Hematopoietic multipotent progenitor cell treated with erythropoietin and hydrocortisone succinate and interleukin-3 and kit ligand, for 15 days (in vitro differentiated cells): ENCODE measurements at regions not wholly inside any gene's neighbourhood (a gene's known extent, or its start where the extent isn't known, plus 50 kb on each side); places are given as distances from the start of the nearest gene placed in this dataset.

ENCODE experiments used
- DNase-seq: peaks from one replicate; pipeline ENCODE4 v3.0.0-alpha.2; 2015; ENCODE audit warnings: low spot score

DNA sequence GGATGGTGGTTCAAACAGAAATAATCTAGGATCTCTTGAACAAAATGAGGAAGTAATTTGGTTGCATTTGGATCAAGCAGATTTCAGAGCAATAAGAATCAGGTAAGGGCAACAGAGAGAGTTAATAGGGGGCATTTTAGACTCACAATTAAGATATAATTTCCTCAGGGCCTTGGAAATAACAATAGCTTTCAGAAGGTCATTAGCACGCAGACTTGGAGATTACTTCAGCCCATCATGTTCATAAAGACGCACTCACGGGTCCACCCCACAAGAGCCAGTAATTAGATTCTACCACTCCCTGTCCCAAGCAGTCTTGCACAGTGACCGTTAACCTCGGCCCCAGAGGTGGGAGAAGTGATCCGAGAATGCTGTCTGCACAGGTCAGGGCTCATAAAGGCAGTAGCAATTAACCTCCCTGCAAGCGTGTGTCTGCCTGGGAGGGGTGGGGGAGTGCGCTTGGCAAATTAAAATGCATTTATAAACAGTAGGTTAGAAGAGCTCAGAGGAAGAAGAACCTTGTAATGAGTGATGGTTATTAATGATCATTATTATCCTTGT, 125.7 kb upstream of the CCDC196 start:
- DNase-seq = no peak

DNA sequence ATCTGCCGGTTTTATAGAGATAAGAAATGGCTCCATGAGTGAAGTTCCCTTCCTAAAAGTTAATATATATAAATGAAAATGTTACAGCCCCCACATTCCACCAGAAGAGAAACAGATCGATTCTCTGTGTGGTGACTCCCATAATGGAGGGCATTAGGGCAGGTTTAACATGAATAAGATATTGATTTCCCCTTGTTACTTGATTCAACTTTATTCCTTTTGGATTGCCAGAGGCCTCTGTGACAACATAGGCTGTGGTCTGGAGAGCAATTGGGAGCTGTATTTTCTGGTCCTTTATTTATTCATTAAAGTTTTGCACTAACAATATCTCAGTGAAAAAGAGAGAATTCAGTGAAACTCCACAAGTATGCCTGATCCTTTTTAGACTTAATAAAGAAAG, 125.2 kb upstream of the CCDC196 start:
- no peak for DNase-seq

DNA sequence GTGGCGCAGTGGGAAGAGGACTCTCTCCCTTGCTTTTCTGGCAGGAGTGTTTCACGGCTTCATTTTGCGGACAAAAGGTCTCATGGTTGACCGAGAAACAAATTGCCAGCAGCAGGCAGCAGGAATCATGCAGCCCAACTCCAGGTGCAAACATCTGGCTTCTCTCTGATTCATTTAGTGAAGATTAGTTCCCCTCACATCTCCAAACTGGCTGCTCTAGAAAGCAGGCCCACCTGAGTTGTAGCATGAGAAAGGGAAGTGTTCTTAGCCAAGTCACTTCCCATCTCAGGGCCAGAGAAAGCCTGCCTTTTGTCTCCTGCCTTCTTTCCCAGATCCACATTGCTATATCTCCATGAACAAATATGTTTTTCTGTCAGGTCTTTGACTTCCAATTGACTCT, 120.8 kb upstream of the CCDC196 start:
- no peak for DNase-seq

DNA sequence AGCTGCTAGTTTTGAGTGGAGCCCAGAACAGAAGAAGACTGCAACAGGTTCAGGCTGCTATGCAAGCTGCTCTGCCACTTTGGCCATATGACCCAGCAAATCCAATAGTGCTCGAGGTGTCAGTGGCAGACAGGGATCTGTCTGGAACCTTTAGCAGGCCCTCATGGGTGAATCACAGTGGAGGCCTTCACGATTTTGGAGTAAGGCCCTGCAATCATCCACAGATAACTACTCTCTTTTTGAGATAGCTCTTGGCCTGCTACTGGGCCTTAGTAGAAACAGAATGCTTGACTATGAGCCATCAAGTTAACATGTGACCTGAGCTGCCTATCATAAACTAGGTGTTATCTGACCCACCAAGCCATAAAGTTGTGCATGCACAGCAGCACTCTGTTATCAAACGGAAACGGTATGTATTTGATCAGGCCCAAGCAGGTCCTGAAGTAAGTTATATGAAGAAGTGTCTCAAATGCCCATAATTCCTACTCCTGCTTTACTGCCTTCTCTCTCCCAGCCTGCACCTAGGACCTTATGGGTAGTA, 116.9 kb upstream of the CCDC196 start:
- DNase-seq = no peak

DNA sequence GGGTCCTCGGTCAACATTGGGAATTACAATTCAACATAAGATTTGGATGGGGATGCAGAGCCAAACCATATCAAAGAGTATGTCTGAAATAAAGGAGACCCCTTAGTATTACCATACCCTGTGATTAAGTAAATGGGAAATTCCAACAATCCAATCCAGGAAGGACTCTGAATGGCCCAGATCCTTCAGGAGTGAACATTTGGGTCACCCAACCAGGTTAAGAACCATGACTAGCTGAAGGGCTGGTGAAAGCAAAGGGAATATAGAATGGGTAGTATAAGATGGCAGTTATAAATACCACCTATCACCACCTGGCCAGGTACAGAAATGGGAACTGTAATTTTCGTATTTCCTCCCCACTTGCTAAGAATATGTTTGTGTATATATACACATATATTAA, 114.4 kb upstream of the CCDC196 start:
- DNase-seq = no peak

DNA sequence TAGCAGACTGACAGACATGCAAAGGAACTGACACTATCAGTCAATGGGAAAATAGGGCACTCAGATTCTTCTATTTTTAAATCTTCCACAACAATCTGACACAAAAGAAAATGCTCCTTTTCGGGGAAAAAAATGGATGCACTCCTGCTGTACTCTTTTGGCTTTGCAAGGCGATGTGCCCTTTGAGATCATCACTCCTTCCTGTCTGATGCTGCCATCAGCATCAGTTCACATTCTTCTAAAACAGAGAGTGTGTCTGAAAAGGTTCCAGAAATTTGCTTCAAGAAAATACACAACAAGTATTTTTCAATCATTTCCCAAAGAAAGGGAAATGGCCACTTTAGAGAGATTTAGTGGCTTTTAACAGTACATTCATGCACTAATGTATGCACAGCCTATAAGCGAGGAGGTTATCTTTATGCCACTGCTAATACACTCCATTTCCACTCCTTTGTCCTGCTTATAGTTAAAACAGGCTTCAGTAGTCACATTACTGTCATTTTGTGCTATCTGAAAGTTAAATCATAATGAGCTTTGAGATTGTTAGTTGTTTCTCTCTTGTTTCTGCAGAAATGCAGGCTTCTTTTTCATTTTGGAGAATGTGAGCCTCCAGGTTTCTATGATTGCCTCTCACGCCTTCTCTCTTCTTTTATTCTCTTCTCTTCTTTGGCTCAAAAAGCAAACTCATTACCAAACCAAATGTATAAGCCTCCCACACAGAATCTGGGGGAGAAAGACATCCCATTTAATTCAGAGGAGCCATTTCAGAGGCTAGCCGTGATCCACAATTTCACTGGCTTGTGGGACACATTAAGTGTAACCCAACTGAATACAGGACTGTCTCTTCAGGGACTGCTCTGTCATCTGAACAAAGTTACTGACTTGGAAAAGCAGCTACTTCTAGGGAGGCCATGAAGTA, 110.9 kb upstream of the CCDC196 start:
- no peak for DNase-seq

DNA sequence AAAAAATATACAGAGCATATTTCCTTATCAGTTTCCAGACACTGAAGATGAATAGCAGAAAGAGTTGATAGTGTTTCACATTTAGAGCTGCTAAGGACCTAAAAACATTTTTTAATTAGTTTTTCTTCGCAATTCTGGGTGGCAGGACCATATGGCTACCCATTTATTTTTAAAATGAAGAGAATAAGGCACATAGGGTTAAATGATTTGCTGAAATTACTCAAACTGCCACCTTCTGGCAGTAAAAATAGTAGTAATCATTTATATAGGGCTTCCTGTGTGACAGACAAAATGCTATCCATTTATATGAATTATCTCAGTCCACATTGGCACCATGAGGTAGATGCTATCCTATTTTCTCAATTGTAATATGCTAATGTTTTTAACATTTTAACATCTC, 108.6 kb upstream of the CCDC196 start:
- no peak for DNase-seq

DNA sequence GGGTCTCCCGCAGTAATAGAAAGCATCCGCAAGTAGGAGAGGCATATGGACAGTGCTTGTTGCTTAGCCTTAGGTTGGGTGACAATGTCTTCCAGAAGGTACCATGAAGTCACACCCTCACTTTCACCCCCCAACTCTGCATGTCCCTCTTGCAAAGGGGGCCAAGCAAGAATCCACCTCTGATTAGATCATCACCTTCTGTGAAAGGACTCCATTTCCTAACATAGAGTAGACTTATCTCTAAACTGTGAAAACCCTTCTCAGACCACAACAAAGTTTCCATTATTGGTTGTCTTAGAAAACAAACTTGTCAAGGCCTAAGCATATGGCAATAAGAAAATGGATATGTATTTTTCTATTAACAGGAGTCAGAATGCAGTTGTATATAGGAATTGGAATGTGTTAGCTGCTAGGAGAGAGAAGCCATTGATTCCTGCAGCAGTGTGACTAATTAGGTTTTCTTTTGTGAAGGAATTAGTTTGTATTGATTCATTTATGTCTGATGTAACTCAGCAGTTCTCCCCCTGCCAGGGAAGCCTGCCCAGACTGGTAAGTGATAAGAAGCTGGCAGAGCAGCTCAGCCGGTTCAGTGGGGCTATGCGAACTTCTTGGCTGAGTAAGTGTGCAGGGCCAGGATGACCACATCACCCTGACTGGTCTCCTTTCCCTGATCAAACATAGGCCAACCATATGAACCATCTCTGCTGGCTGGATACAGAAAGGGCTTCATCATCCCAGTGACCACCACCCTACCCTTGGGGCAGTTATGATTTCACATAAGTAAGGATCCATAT, 107.3 kb upstream of the CCDC196 start:
- no peak for DNase-seq

DNA sequence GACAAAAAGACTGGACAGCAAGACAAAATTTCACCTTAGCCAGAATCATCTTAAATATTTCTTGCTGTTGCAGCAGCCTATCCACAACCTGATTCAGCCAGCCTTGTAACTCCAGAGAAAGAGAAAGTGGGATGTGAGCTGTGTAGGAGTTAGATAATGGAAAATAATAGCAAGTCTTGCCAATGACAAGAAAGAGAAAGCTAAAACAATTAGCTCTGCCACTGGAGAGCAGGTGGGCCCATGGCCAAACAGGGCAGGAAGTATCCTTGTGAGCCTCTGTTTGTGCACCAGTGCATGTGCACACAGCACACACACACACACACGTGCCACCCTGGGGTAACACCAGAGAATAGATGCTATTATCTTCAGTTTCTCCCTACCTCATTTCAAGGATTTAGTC, 106.0 kb upstream of the CCDC196 start:
- no peak for DNase-seq

DNA sequence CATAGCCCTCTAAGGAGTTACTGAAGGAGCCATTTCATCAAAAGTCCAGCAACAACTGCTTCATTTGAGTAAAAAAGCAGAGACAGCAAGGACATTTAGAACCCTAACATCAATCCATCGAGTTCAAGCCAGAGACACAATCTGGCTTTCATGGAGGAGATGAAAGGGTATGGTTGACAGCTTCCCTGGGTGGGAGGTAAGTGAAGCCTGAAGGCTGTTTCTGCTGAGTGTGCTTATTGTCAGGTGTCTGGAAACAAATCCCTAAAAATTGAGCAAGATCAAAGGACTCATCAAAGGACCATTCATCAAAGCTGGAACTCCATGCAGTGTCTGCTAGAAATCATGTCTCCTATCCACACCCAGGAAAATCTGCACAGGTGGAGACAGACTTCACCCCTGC, 104.4 kb upstream of the CCDC196 start:
- DNase-seq = no peak

DNA sequence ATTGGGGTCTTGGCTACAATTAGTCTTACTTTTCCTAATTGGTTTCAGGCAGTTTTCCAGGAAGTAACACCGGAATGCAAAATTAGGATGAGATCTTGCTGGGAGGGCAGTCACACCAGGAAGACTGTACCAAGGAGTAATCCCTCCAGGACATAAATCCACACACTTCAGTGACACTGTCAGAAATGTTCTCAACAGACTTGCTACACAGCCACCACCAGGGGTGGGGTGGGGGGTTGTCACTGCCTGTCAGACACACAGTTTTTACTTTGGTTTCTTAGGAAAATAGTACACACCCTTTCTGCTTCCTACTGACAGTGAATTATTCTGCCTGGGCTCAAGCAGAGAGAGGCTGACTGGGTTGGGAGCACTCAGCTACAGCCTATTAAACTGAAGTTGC, 102.9 kb upstream of the CCDC196 start:
- no peak for DNase-seq

DNA sequence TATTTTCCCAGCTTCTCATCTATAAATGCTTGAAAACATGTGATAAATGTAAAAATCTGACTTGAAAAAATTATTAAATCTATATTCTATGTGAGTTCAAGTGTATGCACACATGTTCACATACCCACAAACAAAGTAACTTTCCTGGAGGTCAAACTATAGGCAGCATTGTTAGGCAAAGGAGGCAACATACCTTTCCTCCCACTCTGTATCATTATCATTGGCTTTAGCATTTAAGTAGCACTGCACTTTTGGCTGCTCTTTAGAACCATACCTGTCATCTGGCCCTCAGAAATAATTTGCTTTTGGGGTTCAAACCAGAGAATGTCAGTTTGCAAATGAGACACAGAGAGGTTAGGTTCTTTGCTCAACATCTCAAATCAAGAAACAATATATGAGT, 102.4 kb upstream of the CCDC196 start:
- no peak for DNase-seq

DNA sequence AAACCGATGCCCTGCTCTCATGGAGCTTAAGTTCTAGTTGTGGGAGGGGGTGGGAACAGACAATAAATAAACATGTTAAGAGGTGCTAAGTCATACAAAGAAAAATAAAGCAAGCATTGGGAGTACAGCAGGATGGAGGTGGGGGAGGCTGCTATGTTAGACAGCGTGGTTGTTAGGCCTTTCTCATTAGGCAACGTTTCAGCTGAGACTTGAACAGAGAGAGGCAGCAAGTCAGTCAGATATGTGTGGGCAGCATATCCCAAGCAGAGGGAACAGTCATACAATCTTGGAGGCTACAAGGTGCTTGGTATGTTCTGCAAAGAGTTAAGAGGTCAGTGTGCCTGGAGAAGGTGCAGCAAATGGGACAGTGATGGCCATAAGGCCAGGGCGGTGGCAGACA, 97.7 kb upstream of the CCDC196 start:
- DNase-seq = no peak

DNA sequence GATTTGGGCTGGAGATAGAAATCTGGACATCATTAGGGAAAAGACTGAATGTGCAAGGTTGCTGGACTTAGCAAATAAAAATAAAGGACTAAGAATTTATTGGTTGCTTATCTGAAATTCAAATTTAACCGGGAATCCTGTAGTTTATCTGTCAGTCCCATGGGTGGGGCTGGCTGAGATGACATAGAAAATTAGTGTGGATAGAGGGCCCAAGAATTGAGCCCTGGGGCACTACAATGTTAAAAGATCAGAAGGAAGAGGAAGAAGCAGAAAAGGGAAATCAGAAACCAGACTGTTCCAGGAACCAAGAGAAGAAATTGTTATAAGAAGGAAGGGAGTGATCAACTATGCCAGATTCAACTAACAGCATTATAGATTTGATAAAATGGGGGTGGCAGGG, 96.7 kb upstream of the CCDC196 start:
- no peak for DNase-seq

DNA sequence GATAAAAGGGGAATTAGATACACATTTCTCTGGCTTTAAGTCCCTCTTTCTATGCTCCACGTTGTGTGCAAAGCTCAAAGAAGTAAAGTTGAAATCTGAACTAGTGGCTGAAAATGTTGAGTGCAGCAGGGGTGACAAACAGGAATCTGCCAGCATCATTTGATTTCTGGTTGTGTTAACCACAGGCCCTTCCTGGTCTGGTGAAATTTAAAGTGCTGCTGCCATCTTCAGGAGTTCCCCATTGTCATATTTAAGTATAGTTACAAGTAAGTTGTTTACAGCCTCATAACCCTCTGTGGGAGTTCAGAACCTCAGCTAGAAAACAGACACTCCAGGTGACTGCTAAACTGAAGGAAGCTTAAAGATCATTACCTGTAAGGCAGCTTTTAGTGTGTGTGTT, 90.9 kb upstream of the CCDC196 start:
- DNase-seq = no peak

DNA sequence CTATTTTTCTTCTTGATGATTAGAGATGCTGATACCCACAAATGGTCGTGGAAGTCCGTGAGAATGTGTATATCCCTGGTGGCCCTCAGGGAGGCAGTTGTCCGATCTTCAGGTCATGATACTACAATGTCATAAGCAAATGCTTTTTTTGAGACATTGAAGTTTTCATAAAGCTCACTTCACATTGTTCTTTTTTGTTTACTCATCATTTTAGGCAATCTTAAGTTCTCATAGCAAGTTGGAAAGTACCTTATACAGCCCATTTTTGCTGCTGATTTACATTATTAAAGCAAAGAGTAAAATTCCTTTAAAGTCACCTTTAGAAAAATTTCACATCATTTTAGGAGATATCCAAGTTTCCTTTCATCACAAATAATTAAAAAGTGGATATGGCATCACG, 90.0 kb upstream of the CCDC196 start:
- no peak for DNase-seq

DNA sequence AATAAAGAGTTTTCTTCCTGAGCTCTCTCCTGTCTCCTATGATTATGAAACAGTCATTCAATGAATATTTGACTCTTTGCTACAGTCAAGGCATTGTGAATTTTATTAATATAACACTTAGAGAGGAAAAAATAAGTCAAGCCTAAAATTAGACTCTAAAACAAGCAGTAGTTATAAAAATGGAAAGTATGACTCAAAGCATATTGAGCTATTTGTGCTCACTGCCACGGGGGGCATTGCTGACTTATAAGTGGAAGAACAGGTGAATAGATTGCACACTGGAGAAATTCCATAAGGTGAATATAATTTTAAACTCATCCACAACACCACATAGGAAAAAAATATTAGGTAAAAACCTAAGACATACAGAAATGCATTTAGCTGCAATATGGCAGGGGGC, 87.7 kb upstream of the CCDC196 start:
- DNase-seq = no peak

DNA sequence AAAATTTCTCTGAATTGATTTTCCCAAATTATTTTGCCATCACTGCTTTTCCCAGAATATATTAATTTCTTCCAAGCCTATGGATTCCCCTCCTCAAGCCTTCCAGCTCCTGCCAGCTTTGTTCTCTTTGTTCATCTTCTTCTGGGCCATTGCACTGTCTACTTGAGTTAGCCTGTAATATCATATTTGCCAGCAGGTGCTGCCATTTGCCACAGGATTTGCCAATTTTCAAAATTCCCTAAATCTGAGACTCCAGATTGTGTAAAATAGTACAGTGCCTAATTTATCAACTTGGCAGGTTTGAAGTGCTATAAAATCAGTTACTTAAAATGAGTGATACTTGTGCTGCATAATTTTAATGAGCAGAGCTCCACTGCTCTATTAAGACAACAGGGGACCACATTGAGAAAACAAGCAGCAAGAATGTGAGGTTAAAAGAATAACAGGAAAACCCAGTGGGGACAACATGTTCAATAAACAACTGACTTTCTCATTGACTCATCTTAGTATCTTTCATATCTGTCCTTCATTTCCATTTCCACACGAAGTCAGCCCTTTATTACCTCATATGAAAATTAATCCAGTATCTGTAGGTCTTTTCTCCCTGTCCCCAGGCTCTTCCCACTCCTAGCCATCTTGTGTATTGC, 84.6 kb upstream of the CCDC196 start:
- no peak for DNase-seq

DNA sequence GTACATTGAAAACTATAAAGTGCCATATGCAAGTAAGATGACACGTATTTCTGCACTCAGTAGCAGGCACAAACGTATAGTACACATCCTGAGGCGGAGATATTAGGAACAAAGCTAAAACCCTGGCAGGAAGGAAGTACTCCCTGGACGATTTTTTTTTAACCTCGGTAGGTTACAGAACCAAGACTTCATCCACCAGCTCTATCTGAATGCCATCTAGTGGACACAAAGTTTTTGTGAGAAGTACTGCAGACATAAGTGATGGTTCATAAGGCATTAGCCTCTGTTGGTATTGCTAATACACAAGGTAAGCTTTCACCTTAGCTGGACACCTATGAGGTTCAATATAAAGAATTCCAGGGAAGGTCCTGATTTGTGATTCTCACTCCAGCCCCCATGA, 83.0 kb upstream of the CCDC196 start:
- DNase-seq = no peak

DNA sequence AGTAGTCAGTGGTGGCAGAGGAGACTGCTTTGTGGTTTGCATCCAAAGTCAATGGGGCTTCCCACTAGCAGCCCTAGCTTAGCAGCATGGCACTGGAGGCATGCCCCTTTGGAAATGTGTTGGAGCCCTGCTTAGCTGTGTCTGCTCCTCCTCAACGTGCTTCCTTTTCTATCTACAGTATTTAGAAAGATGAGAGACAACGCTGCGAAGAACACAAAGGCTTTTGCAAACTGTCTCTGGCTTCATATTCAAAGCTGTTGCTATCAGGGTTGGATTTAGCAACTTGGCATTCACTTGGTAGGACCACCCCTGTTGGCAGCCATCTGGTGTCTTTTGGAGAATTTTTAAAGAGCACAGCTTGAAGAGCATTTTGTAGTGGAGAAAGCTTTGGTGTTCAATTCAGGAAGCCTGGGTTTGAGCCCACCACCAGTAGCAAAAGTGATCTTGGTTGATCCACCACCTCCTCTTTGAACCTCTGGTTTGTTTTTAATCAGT, 82.1 kb upstream of the CCDC196 start:
- no peak for DNase-seq

DNA sequence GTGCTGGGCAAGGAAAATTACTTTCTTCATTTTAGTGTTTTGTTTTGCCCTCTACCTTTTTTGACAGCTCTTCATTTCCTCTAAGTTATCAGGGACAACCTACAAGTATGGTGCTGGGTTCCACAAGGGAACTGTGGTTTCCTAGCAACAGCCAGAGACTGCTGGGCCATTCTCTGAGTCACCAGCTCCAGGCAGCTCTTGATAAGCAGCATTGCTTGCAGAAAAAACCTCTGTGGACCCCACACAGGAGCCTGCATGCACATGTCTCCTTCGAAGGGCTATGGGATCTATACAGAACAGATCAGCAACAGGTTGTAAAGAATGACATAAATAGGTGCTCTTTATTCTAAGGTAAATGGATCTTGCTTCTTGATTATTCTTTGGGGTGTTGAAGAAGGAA, 81.0 kb upstream of the CCDC196 start:
- DNase-seq = no peak

DNA sequence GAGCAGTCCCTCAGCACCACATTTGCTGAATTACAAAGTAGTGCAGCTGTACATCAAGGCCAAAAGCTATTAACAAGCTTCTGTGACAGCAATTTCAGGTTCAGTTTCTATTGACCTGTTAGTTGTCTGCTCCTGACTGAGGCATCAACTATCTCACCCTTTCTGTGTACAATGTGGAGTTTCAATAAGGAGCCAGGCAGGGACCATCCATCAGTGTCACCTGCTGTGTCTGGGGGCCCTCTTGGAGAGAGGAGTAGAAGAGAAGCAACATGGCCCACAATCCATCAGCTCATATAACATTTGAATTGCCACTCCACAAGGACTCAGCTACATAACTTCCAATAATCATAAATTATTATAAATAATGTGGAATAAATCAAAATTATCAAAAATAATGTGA, 72.3 kb upstream of the CCDC196 start:
- DNase-seq = no peak
